ENCODE measurements at regions not wholly inside any gene's neighbourhood (a gene's known extent, or its start where the extent isn't known, plus 50 kb on each side); places are given as distances from the start of the nearest gene placed in this dataset.

DNA sequence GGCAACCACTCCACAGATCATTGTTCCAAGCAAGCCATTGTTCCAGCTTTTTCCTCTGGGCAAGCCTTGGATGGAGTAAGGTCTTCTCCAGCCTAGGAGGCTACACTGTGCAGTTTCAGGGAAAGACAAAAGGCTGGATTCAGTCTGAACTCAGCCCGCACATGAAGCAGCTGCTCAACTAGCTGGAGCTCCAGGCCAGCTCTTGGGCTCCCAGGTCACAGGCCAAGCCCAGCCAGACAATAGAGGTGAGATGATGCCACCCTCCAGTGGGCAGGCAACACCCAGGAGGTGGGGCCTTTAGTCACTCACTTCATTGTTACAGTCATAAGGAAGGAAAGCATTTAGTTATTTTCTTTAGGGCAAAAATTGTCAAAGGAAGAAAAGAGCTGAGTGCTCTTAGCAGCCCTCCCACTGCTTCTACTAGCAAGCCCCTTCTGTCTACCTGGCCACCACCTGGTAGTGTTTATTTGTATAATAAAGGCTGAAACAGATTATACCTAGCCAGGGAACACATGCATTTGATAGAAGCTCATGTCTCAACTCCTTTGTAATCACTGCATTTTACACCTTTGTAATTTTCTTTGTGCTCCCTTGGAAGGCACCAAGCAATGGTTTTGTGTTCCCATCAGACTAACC lies 253.4 kb downstream of the WDR11 start:
- H3K36me3 ChIP-seq, result no peaks in the 10 kb centered on the region
- no peaks in the 10 kb centered on the region for H3K4me1 ChIP-seq (ENCODE audit: control insufficient read depth in 1 of 2, insufficient read depth in 1 of 2, low read depth in 1 of 2, low read length in 1 of 2)
- TF ChIP-seq, protein P1, sequence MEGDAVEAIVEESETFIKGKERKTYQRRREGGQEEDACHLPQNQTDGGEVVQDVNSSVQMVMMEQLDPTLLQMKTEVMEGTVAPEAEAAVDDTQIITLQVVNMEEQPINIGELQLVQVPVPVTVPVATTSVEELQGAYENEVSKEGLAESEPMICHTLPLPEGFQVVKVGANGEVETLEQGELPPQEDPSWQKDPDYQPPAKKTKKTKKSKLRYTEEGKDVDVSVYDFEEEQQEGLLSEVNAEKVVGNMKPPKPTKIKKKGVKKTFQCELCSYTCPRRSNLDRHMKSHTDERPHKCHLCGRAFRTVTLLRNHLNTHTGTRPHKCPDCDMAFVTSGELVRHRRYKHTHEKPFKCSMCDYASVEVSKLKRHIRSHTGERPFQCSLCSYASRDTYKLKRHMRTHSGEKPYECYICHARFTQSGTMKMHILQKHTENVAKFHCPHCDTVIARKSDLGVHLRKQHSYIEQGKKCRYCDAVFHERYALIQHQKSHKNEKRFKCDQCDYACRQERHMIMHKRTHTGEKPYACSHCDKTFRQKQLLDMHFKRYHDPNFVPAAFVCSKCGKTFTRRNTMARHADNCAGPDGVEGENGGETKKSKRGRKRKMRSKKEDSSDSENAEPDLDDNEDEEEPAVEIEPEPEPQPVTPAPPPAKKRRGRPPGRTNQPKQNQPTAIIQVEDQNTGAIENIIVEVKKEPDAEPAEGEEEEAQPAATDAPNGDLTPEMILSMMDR (IDR thresholded peaks at IDR 0.05), result no peak
- H3K27me3 ChIP-seq, result peaks cover 12% of the 10 kb centered on the region
- no peak overlapping the region for H3K4me3 ChIP-seq (ENCODE audit: low read depth in 1 of 2, low read length in 1 of 2)
- no peaks in the 10 kb centered on the region for H3K9me3 ChIP-seq
- H3K27ac ChIP-seq, result no peak overlapping the region

DNA sequence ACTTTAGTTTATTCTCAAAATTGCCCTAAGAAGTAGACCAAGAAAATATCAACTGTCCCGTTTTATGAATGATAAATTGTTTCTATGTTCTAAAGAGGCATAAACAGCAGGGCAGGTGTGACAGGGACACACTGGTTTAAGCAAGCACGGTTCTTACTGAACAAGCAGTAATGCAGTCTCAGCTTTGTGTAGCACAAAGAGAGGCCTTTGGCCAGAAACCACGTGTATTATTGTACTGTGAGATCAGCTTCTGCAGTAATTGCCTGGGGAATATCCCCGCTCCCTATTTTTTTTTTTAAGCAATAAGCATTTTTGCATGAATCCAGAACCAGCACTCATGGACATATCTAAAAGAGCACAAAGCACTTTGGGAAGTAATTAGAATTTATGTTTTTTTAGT lies 255.4 kb downstream of the WDR11 start:
- H3K27ac ChIP-seq, result no peak overlapping the region
- no peaks in the 10 kb centered on the region for H3K4me1 ChIP-seq (ENCODE audit: control insufficient read depth in 1 of 2, insufficient read depth in 1 of 2, low read depth in 1 of 2, low read length in 1 of 2)
- no peak overlapping the region for H3K4me3 ChIP-seq (ENCODE audit: low read depth in 1 of 2, low read length in 1 of 2)
- H3K27me3 ChIP-seq, result peaks cover 27% of the 10 kb centered on the region
- TF ChIP-seq, protein P1 (IDR thresholded peaks at IDR 0.05), result no peak
- H3K36me3 ChIP-seq, result no peaks in the 10 kb centered on the region
- no peaks in the 10 kb centered on the region for H3K9me3 ChIP-seq

DNA sequence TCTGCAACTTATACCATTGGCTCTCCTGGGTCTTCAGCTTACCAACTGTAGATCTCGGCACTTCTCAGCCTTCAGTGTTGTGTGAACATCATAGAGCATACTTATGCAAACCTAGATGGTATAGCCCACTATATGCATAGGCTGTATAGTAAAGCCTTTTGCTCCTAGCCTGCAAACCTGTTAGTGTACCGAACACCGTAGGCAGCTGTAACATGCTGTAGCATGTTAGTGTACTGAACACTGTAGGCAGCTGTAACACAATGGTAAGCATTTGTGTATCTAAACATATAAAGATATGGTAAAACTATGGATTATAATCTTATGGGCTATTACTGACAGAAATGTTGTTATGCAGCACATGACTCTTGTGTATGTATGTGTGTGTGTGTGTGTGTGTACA lies 256.9 kb downstream of the WDR11 start:
- Histone ChIP-seq H3K27me3 (peaks cover 26% of the 10 kb centered on the region), H3K27ac (no peak overlapping the region)
- TF ChIP-seq, protein P1 (IDR thresholded peaks at IDR 0.05), result no peak

DNA sequence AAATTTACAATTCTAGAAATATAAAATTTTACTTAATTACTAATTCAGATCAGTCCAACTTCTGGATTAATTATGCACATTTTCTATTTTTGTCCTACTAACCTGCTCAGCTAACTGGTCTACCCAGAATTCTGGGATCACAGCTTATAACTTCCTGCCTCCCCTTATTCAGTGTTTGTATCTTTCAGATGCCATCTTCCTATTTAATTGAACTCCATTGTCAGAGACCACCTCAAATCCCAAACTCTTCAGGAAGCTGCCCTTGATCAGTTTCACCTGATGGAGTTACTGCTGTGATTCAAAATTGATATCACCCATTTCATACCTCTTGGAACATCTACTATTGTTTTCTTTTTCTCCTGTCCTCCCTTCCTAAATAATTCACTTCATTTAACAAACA lies 259.2 kb downstream of the WDR11 start:
- Histone ChIP-seq H3K27me3 (peaks cover 31% of the 10 kb centered on the region), H3K36me3 (no peaks in the 10 kb centered on the region), H3K4me3 (ENCODE audit: low read depth in 1 of 2, low read length in 1 of 2) (no peak overlapping the region), H3K27ac (no peak overlapping the region), H3K9me3 (no peaks in the 10 kb centered on the region), H3K4me1 (ENCODE audit: control insufficient read depth in 1 of 2, insufficient read depth in 1 of 2, low read depth in 1 of 2, low read length in 1 of 2) (no peaks in the 10 kb centered on the region)
- TF ChIP-seq, protein P1 (IDR thresholded peaks at IDR 0.05), result no peak

More for the DNA sequence above, 256.9 kb downstream of the WDR11 start:
- Histone ChIP-seq H3K36me3 (no peaks in the 10 kb centered on the region), H3K4me3 (ENCODE audit: low read depth in 1 of 2, low read length in 1 of 2) (no peak overlapping the region), H3K4me1 (ENCODE audit: control insufficient read depth in 1 of 2, insufficient read depth in 1 of 2, low read depth in 1 of 2, low read length in 1 of 2) (no peaks in the 10 kb centered on the region), H3K9me3 (no peaks in the 10 kb centered on the region)

DNA sequence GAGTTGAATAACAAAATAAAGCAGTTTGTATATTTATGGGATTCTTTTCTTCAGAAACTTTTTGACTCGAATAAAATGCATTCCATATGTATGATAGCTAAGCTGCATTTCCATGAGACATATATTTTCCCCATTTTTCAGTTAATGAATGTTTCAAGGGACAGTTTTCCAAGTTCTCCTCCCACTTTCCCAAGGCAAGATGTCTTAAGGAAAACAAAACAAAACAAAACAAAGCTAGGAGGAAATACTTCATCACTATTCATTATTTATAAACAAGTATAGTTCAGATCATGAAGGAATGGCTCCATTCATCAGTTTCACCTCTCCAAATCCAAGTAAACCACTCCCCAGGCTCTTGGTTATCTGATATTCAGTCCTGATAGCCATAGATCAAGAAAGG lies 261.0 kb downstream of the WDR11 start:
- Histone ChIP-seq H3K4me1 (ENCODE audit: control insufficient read depth in 1 of 2, insufficient read depth in 1 of 2, low read depth in 1 of 2, low read length in 1 of 2) (no peaks in the 10 kb centered on the region), H3K4me3 (ENCODE audit: low read depth in 1 of 2, low read length in 1 of 2) (no peak overlapping the region), H3K9me3 (peaks cover 3% of the 10 kb centered on the region), H3K27me3 (peaks cover 31% of the 10 kb centered on the region), H3K36me3 (no peaks in the 10 kb centered on the region), H3K27ac (no peak overlapping the region)
- TF ChIP-seq, protein P1 (IDR thresholded peaks at IDR 0.05), result no peak

Data from neutrophil (primary cell).